GM19452 (cell line): ENCODE measurements at regions not wholly inside any gene's neighbourhood (a gene's known extent, or its start where the extent isn't known, plus 50 kb on each side); places are given as distances from the start of the nearest gene placed in this dataset.
A peak's percentile ranks its signal among the peaks of the same experiment; 100 is the strongest.

Source experiments
- ATAC-seq: cut with Tn5 transposase; IDR thresholded peaks from one replicate; pipeline ENCODE4 v1.9.1; 2021; ENCODE audit not compliant: unreplicated experiment

DNA sequence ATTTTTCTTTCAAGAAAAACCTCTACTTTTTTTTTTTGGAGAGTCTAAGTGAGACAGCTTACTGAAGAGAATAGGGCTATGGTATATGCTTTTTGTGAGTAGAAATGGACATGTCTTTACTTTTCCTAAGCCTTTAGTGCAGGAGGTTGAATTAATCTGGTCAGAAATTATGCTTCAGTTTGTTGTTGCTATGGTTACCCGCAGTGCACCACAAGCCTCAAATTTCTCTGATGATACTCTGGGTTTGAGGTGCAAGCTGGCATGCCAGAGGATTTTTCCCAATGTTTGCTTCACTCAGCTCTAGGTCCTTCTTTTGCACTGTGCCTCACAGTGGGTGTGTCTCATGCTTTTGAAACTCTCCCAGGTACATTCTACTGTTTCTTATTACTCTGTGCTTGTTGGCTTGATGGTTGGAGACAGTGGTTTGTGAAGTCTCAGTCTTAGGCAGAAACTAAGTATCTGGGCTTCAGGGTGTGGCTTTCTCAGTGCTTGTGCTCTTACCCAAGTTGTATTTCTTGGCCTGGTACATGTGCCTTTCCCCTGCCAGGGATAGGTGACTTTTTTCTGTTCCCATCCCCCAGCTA, 278.3 kb downstream of the RBM43 start:
- ATAC-seq, result no peak

DNA sequence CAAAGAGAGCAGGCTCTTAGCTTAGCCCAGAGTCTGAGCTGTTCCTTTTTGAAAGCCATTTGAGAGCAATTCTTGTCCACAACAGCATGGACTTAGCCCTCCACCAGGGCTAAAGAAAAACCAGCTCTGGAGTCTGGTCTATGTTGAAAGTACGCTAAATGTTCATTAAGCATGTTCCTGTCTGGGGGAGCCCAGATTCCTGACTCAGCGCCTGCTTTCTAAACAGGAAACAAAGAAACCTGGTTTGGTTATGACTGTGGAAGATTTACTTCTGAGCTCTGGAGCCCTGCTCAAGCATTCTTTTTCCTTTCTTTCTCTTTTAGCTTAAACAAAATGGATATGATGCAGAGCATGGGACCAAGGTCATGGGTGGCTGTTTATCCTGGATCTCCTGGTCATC, 279.8 kb downstream of the RBM43 start:
- no peak for ATAC-seq

GRCh38 chr2:150978053-150978452, 283.6 kb downstream of the RBM43 start:
- no peak for ATAC-seq

DNA sequence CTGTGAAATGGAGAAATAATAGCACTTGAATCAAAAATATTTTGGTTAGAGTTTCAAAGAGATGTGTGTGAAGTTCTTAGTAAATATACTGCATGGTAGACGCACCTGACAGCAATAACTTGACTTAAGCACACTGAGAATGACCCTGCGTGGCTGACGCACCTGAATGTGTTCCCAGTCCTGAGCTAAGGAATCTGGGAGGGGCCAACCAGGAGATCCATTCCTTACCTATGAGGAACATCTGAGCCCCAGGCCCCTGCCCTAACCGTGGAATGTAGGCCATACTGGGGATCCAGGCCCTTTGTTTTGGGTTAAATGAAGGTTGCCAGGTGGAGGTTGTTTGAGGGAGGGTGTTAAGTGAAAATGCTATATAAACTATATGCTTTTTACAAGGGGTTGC, 284.4 kb downstream of the RBM43 start:
- no peak for ATAC-seq

DNA sequence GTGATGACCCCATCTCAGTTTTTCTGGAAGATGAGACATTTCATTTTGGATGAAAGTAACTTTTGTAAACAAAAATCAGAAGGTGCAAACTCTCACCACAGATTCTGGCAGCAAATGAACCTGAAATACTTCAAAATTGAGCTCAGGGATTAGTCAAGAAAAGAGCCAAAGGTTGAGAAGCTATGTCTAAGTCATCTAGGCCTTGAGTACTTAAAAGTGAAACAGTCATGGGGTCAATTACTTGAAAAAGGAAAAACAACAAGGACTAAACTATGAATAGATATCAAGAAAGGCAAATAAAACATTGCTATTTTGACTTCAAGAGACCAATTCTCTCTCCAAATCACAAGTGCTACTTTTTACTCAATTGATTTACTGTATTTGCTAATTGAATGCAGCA, 285.1 kb downstream of the RBM43 start:
- no peak for ATAC-seq

DNA sequence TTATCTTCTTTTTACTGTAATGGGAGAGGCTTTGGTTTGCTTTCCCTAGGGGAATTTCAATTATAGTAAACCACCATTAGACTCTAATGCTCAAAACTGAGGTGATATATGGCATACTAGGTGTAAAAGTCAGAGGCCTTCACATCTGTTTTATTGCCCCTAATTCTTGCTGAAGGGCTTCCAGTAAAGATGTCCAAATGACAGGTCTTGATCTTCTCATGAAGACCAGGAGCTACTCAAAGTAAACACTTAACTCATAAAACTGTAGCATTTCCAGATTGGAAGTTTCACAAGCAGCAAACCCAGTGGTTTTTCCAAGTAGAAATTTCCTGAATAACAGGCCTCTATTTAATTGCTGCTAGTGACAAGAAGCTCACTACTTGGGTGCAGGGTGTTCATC, 286.8 kb downstream of the RBM43 start:
- no peak for ATAC-seq

DNA sequence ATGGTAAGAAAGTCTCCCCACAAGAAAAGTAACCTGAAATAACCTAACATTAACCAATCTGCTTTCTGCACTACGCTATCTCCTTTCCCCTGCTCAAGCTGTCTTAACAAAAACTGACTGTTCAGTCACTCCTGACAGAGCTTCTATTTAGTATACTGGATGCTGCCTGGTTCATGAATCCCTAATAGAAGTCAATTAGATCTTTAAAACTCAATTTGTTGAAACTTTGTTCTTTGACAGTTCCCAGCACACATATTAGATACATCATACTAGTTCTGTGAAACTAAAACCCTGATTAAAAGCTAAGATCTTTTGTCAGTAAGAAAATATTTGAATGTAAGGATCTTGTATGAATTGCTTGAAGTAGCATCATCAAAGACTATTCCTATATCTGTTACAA, 287.4 kb downstream of the RBM43 start:
- ATAC-seq, result no peak

GRCh38 chr2:150971910-150972309, 289.8 kb downstream of the RBM43 start:
- ATAC-seq, result no peak

DNA sequence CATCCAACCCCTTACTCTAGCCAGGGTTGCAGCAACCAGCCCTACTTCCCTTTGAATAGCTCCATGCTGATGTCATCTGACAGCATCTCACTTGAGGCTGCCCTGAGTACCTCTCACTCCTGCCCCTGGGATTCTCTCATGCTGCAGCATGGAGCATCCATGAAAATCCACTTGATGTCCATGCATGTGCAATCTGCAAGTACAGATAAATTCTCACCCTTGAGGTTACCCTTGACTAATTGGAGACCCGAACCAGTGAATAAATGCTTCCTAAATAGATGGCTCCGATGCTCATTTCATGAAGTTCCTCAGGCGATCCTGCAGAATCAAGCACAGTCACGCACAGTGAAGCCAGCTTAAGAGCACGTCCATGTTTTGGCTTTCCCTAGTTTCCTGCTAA, 298.3 kb downstream of the RBM43 start:
- no peak for ATAC-seq

DNA sequence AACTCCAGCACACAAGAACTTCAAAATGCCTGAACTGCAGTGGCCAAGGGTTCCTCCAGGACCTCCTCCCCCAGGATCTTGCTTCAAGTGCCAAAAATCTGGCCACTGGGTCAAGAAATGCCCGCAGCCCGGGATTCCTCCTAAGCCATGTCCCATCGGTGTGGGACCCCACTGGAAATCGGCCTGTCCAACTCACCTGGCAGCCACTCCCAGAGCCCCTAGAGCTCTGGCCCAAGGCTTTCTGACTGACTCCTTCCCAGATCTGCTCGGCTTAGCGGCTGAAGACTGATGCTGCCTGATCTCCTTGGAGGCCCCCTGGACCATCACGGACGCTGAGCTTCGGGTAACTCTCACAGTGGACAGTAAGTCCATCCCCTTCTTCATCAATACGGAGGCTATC, 306.4 kb downstream of the RBM43 start:
- ATAC-seq, result no peak

DNA sequence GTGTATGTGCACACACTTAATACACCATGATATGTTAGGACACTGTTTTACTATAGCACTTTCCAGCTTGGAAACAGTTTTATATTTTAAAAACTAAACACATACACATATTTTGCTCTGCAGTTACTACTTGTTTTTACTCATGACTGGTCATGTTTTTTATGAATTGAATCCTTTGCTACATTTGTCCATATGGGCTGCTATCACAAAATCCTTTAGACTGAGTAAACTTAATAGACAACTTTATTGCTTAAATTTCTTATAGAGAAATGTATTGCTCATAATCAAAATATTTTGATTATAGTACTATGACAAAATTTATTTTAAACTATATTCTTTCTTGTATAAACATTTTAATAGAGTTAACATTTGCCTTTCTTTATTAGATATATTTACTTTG, 314.8 kb downstream of the RBM43 start:
- no peak for ATAC-seq

DNA sequence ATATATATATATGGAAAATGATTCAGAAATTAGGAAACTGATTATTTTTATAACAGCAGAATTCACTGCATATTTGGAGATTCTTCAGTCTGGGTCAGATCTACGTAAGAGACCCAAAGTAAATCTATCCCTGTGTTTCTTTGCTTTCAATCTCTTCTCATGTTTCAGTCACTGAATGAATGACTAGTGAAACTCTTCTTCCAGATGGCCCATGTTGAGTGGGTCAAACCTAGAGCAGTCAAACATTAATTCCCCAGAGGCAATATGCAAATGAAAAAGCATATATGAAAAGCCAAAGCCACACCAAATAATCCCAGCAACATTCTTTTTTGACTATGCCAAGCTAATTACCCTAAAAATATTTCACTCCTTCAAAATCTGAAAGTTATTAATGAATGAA, 317.3 kb downstream of the RBM43 start:
- peak; percentile 83 for ATAC-seq

GRCh38 chr2:150939087-150939486, 322.6 kb downstream of the RBM43 start:
- ATAC-seq, result no peak

- no peak for ATAC-seq
Observed at GRCh38 chr2:150938527-150938926, 323.1 kb downstream of the RBM43 start.

- no peak for ATAC-seq
Observed at GRCh38 chr2:150937030-150937429, 324.6 kb downstream of the RBM43 start.

DNA sequence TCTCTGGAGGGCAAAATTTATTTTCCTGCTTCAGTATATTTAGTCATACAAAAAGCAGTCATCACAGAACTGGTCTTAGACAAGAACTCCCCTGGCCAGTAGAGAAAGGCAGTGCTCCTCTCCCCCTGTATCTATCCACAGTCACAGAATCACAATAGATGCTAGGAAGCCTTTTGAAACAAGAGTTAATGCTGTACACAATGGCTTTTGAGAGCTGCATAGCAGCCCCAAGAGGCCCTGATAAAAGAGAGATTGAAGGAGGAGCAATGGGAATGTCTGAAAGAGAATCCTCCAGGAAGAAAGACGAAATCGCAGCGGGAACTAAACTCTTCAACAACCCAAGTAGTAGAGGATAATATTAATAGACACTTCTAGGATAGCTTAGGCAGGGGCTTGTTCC, 330.2 kb downstream of the RBM43 start:
- ATAC-seq, result no peak

- no peak for ATAC-seq
Observed at GRCh38 chr2:150925611-150926010, 336.1 kb downstream of the RBM43 start.

DNA sequence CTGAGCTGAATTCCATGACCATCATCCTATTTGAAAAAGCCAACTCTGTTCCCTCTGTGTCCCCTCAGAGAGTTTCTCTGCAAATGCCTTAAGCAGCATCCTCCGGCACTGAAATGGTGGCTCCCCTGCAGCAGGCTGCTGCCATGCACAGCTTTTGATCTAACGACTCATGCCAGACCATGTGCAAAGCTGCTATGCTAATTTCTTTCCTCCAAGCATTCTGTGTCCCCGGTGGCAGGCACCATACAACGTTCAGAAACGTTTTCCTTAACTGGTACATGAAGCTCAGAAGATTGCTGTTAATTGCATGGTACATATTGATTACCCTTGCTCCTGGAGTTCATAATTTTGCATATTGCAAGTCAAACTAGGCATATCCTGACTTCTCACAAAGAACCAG, 336.8 kb downstream of the RBM43 start:
- no peak for ATAC-seq

DNA sequence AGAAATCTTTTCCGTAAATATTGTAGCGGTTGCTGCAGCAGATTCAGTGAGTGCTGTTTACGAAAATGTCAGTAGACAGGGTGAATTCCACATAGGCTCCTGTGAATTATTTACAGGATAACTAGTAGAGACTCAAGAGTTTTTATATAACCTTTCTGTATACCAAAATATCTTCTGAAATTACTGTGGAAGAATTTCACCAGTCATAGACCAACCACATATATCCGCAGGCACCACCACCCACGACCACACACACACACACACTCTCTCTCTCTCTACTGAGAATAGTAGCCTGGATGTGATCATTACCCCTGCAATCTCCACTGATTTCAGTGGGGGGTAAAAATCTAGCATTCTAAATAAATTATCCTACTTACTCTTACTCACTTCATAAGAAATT, 341.8 kb downstream of the RBM43 start:
- ATAC-seq, result no peak

DNA sequence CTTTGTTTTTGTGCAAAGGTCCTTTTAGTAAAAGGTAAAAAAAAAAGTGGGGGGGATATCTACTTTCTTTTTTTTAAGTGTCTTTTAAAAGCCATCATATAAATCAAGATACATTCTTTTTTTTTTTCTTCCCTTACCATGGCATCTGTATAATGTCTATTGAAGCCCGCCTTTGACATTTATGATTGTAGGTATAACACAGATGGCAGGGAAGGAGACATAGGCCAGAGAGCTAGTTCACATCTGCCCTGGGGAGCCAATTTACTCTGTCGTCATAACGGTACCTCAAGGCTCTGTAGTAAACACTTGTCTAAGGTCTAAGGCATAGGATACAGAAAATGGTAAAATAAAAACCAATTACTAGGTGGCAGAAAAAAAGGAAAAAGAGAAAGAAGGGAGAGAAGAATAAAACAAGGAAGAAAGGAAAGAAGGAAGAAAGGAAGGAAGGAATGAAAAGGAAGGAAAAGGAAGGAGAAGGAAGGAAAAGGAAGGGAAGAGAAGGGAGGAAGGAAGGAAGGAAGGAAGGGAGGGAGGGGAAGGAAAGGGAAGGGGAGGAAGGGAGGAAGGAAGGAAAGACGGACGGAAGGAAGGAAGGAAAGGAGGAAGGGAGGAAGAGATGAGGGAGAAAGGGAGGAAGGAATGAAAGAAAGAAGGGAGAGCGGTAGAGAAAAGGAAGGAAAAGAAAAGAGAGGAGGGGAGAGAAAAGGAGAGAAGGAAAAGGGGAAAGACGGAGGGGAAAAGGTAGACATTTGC, 343.5 kb downstream of the RBM43 start:
- no peak for ATAC-seq

GRCh38 chr2:150916467-150917396, 344.9 kb downstream of the RBM43 start:
- no peak for ATAC-seq

- ATAC-seq, result no peak
Observed at GRCh38 chr2:150911766-150912280, 349.8 kb downstream of the RBM43 start.
